ENCODE measurements at regions not wholly inside any gene's neighbourhood (a gene's known extent, or its start where the extent isn't known, plus 50 kb on each side); places are given as distances from the start of the nearest gene placed in this dataset.
"Not testable (repeated sequence)": the region's sequence is repeated elsewhere in the genome, so short reads cannot be mapped to it uniquely, and the experiment has no call there.

DNA sequence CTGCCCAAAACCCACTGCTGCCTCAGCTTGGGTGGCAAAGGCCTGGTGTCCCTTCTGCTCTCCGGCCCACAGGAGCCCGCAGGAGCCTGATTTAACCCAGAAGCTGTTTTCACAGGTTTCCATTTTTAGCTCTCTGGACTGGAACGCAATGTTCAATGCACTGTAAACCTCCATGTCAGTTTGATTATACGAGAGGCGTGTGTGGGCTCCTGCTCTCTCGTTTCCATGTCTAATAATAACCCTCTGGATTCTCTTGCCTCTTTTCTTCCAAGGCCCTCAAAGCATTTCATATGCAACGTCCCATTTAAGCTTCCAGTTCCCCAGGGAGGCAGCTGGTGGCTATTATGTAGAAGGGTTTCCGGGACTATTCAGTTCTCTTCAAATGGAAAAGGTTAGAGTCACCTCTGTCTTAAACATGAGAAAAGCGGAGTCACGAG, 161.1 kb downstream of the SUDS3 start:
- peak; percentile 56 for DNase-seq

DNA sequence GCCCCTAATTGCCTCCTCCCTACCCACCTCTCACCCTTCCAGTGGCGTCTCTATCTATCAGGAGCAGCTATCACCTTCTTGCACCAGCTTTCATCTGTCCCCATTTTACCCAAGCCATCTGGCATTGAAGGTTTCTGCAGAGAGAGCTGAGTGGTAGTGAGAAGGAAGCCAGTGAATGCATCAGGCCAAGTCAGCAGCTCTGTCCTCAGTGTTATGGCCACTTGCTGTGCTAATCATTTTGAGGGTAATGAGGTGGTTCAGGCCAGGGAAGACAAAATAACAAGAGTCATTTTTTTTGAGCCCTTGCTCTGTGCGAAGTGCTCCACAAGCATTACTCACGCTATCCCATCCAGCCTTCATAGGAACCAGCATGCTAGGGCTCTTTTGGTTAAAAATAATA, 164.7 kb downstream of the SUDS3 start:
- no peak for DNase-seq

DNA sequence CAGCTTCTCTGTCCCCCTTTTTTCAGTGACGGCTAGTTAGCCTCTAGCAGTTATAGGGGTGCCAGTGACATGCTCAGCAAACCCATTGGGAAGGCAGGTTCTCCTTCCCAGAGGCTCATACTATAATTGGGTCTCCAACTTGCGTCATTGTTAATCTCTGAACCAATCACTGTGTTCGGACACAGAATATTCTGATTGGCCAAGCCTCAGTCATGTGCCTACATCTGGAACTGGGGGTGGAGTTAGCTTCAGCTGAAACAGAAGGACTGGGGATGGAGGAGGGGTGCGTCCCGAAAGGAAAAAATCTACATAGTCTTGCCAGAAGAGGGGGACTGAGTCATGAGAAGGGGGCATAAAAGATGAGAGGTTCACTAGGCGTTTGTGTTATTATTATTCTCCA, 165.6 kb downstream of the SUDS3 start:
- DNase-seq: no peak

DNA sequence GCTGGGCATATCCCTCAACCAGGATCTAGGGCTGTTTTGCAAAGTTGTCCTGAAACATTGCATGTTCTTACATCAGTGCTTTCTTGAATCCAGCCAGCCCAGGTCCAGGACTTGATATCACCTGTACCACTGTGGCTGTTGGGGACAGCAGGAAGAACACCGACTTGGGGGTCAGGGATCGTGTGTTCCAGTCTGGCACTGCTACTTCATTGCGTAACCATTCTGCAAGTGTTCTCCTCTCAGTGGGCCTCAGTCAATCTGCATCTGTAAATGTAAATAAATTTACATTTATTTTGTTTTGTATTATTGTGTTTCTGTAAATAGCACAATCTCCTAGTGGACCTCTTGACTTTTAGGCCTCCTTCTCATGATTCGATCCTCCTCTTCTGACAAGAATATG, 167.3 kb downstream of the SUDS3 start:
- no peak for DNase-seq

DNA sequence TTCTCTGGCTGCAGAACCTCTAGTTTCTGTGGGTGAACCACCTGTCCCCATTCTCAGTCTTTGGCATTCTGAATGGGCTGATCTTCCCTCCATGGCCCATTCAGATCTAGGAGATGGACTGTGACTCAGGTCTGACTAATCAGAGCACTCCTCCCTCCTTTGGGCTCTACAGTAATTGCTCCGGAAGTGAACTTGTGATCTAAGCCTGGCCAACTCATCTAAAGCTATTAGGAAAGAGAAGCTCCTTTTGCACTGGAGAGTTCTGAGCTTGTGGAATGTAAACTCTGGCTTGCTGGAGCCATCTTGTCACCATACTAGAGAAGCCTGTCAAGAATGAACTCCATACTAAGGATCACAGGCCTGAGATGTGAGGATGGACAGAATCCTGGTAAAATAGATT, 168.2 kb downstream of the SUDS3 start:
- DNase-seq: no peak

DNA sequence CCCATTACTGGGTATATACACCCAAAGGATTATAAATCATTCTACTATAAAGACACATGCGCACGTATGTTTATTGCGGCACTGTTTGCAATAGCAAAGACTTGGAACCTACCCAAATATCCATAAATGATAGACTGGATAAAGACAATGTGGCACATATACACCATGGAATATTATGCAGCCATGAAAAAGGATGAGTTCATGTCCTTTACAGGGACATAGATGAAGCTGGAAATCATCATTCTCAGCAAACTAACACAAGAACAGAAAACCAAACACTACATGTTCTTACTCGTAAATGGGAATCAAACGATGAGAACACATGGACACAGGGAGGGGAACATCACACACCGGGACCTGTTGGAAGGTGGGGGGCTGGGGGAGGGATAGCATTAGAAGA, 171.3 kb downstream of the SUDS3 start:
- DNase-seq: not testable (repeated sequence)

DNA sequence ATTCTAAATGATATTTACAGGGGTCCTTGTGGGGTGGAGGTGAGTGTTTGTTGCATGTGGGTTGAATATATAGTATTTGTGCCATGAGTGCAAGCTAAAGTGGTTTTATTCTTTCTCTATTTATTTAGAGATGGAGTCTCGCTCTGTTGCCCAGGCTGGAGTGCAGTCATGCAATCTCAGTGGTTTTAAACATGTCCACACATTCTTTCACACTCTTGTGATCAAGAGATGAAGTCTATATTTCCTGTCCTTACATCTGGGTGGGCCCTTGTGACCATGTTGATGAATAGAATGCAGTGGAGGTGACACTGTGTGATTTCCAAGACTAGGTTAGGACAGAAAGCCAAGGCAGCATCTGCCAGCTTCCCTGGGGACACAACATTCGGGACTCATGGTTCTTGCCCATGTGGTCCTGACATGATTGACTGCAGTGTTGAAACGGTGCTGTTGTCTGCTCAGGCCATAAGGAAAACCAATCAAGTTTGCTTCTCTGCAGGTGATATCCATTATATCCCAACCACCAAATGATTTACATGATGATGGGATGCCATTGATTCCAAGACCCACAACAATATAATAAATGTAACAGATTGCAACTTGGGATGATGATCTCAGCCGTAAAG, 172.6 kb downstream of the SUDS3 start:
- no peak for DNase-seq

DNA sequence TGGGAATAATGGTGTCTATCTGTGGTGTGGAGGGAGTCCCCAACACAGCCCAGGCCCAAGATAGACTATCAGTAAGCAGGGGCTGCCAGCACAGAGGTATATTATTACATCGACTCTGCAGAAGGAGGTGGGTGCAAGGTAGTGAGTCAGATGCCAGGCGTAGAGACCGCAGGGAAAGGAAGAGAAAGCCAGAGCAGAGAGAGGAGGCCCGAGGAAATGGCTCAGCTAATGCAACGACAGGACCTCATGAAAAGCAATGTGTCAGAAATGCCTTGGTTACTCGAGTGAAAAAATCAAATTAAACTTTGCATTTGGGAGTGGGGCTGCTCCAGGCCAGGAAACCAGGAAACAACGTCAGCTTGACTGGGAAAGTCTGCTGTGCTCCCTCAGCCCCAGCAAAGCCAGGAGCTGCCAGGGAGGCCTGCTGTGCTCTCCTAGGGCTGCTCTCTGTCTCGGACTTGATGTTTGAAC, 173.2 kb downstream of the SUDS3 start:
- DNase-seq: no peak

DNA sequence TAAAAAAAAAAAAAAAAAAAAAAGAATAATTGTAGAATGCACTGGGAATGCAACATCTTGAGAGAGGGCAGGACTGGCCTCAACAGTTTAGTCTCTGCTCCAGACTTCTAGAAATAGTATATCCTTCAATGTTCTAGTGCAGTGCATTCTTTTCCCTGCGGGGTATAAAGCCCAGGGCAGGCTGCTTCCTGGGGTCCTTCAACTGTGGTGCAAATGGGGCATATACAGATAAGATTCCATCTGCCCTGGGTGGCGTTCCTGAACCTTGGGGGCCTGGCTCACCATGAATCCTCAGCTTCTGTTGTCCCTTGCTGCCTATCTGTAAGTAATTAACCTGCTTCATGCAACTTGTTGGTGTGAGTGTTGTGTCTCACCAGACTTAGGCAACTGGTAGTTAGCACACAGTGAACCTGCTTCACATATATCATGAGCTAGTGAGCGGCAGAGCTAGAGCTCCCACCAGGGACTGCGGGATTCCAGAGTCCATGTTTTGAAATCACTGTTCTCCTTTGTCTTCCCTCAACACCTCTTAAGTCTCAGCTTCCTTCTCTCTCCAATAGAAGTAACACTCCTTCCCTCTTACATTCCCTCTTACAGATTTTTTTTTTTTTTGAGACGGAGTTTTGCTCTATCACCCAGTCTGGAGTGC, 177.6 kb downstream of the SUDS3 start:
- DNase-seq: no peak

DNA sequence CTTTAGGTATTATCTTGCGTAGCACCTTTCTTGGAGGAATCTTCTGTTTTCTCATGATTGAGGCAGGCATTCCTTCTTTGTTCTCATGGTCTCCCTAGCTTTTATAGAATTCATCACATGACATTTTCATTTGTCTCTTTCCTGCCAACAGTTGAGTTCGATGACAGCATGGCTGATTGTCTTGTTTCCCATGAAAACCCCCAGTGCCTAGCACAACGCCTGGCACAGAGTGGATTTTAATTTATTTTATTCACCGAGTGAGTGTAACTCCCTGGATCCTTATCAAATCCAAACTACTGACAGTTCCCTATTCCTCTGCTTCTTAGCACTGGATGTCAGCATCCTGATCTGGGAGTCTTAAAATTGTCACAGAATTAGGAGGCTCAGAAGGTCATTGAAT, 182.6 kb downstream of the SUDS3 start:
- no peak for DNase-seq

DNA sequence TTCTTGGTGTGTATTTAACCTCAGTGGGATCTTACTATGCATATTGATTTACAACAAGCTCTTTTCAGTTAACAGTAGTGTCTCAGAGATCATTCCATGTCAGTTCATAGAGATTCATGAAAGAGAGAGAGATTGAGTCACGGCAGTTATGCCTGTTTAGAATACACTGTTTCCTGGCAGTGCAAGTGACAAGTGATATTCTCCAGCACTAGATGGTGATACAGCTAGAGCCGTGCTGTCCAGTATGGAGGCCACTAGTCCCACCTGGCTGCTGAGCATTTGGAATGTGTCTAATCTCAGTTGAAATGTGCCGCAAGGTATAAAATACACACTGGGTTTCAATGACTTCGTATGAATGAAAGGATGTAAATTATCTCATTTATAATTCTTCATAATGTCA, 184.4 kb downstream of the SUDS3 start:
- DNase-seq: no peak

DNA sequence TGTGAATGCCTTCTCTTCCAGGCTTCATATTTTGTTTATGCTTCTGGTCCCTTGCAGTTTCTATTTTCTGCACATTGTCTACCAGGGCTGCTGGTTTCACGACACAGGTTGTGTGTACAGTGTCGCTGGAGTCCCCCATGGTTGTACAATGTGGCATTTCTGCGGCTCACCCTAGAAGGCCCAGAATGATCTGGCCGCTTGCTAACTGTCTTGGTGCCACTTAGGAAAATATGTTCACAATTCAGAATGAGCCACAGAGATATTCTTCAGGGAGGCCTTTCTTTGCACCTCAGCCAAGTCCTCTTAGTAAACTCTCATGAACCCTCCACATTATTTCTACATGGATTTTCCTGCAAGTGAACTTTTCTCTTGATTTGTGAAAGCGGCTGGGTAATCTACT, 195.4 kb downstream of the SUDS3 start:
- no peak for DNase-seq

DNA sequence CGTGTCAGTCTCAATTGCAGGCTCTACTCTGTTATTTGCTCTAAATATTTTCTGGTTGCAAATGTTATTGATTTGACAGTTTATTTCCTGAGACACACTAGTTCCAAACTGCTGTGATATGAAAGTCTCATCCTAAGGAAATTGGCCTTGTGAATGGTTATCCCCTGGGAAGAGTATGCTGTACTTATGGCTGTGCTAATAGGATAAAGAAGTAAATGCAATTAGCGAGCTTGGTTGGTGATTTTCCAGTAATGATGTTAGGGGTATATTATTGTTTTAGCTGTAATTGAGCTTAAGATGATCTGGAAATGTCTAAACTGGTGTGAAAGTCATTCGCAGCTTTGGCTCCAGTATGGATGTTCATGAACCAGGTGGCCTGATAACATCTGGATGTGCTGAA, 197.9 kb downstream of the SUDS3 start:
- no peak for DNase-seq

DNA sequence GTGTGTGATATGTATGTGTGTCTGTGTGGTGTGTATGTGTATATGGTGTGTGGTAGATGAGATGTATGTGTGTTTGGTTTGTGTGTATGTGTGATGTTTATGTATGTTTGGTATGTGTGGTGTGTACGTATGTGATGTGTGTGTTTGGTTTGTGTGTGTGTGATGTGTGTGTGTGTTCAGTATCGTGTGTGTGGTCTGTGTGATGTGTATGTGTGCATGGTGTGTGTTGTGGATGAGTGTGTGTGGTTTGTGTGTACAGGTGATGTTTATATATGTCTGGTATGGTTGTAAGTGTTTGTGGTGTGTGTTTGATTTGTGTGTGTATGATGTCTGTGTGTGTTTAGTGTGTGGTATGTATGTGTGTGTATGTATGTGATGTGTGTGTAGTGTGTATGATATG, 199.4 kb downstream of the SUDS3 start:
- DNase-seq: no peak

DNA sequence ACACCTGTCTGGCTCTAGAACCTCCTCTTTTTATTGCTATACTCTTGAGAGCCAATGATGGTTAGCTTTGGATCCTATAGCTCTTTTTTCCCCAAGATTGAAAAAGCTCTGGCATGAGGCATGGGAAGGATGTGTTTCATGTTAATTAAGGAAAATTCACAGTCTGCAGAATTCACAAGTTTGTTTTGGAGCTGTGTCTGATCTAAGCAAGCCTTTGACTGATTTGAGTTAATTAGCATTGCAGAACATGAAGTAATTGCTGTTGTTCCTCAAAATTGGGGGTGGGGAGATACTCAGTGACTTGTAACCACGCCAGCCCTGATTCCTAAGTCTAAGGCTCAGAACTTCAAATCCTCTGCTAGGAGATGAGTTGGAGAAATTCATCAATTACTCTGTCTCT, 205.0 kb downstream of the SUDS3 start:
- peak; percentile 0 for DNase-seq

DNA sequence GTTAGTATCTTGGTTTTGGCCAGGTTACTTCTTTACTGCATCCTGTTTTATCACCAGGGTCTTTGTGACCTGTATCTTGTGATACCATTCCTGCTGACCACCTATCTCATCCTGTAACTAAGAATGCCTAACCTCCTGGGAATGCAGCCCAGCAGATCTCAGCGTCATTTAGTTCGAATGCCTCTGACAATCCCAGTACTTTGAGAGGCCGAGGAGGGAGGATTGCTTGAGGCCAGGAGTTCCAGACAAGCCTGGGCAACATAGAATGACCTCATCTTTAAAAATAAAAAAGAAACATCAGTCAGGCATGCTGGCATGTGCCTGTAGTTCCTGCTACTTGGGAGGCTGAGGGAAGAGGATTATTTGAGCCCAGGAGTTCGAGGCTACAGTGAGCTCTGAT, 206.5 kb downstream of the SUDS3 start:
- DNase-seq: no peak

DNA sequence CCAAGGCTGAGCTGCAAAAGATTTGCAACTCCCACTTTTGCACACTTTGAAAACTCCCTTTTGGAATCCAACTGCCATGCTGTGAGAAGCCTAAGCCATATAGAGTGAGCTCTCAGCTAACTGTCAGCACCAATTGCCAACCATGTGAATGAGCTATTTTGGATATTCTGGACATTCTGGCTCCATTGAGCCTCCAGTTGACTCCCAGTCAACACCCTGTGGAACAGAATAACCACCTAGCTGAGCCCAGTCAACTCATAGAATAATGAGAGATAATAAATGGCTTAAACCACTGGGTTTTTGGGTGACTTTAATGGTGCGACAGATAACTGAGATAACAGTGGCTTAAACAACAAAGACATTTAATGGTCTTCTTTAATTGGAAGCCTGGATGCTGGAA, 210.1 kb downstream of the SUDS3 start:
- DNase-seq: no peak

DNA sequence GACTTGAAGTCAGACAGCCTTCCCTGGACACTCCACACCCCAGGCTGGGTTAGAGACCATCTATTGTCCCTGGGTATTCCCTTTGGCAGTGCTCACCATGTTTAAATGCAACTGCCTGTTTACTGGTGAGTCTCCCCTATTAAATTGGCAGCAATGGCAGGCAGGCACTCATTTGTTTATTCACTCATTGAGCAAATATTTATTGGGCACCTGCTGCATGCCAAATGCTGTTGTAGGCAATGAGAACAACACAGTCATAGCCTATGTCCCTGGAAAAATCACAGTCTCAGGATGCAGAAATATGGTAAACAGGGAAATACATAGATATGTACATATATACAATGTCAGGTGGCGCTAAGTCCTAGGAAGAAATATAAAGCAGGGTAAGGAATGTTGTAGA, 212.8 kb downstream of the SUDS3 start:
- no peak for DNase-seq

DNA sequence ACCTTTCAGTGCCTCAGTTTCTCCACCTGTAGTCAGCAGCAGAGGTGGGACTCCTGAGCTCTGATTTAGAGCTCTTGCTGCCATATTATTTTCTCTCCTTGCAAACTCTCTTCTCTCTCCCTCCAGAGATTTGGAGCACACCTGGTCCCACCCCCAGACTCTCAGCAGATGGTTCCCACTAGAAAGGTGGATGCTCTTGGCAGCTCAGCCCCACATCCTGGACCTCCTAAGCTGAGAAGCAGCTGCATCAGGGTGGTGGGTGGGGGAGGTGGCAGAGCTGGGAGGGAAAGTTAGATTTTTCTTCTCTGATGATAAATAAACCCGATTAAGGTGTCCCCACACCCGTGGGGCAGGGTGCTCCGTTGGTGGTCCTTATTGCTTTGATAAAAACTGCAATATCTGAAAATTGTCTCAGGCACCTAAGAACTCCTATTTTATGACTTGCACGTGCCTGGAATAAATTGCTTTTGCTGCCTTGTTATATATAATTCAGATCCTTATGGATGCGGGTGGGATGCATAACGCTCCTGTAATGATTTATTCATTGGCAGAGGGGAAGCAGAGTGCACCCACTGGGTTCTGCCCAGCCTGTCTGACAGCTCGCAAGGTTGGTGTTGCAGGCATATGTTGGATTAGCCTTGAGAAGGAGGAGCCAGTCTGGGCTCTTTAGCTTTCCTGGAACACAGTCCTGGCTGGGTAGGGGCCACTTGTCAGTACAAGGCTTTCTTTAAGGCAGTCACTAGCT, 214.2 kb downstream of the SUDS3 start:
- DNase-seq: no peak

DNA sequence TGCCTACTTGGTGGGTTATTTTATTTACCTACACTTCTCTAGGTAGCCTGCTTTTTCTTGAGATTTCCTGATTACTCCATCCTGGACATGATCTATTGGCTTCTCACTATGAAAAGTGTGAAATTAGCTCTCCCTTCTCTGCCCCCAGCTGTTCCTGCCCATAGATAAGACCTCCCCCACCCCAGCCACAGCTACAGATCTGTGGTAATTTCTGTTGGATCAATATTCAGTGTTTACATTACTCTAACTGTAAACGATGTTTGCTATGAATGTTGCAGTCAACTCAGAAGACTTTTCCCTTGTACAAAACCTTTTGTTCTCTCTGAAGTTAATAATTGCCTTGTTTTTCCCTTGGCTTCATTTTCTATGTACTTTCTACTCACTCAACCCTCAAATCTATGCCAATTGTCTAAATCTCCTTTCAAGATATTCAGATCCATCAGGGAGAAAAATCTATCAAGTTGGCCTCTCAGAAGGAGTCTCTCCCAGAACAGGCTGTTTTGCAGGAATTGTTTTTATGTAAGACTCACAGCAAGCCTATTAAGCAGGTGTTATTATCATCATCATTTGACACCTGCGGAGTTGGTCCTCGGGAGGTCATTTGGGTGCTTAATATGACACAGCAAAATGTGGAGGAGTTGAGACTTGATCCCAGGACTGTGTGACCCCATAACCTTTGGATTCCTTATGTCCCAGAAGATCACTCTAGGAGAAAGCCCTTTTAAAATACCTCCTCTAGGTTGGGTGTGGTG, 227.4 kb downstream of the SUDS3 start:
- no peak for DNase-seq

DNA sequence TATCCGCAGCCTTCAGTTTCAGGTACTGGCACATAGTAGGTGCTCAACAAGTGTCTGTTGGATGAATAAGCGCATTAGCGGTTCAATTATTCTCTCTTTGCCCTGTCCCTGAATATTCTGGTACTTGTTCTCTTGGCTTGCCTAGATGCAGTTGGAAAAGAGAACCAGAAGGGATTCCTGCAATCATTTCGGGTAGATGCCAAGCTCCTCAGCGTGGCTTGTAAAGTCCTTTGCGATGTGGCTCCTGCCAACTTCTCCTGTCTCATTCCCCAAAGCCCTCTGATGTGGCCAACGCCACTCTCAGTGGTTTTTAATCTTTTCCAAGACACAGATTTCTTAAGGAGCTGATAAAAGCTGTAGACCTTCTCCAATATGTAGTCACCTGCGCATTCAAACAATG, 230.3 kb downstream of the SUDS3 start:
- DNase-seq: no peak

DNA sequence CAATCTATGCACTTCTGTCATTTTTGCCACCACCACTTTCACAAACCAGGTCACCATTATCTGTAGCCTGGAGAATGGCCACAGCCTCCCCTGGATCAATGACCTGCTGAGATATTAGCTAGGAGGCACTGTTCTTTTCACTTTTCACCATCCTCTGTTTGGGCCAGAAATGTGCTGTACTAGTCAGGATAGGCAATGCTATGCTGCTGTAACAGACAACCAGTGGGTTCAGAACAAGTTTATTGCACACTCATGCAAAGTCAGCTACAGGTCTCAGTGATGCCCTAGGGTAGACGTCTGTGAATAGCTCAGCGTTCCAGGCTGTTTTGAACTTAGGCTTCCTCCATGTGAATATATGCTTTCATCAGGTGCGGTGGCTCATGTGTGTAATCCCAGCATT, 231.5 kb downstream of the SUDS3 start:
- no peak for DNase-seq

DNA sequence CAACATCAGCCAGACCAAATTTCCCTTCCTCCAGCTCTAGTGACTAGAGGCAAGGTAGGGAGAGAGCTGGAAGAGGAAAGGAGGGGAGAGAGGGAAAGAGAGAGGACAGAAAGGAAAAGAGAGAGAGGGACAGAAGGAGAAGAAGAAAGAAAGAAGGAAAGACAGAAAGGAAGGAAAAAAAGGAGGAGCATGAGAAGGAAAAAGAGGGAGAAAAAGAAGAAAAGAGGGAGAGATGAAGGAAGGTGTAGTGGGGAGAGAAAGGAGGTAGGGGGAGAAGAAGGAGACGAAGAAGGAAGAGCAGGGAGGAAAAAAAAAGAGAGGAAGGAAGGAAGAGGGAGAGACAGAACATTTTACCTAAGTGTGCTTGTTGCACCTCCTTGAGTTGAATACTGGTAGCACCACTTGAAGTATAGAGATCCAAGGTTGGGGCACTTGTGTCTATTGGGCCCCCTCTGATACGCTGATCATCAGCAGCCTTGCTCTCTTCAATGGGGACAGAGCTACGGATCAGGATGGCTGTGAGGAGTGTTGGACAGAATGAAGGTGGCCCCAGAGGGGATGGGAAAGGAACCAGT, 232.5 kb downstream of the SUDS3 start:
- DNase-seq: no peak
